ENCODE measurements at regions not wholly inside any gene's neighbourhood (a gene's known extent, or its start where the extent isn't known, plus 50 kb on each side); places are given as distances from the start of the nearest gene placed in this dataset.

DNA sequence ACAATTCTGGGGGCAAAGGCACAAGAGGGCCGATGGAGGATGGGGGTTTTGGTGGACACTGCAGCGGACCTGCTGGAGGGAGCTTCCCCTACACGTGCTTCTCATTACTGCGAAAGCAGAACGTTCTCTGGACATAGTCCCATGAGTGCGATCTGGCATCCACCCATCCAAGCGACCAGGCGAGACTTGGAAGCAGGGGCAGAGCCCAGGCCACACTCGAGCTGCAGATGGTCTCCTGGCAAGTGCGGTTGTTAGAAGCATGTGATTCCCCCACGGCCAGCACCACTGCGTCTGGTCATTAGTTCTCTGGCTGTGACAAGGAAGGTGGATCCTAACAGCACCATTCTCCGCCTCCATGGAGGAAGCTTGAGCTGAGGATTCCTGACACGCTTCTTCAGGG, 118.4 kb upstream of the TCERG1L start:
- no peak for DNase-seq (ENCODE audit: low read depth)
- H3K4me3 ChIP-seq (ENCODE audit: low read depth, low read length), result no peak overlapping the region
- TF ChIP-seq, protein P1, sequence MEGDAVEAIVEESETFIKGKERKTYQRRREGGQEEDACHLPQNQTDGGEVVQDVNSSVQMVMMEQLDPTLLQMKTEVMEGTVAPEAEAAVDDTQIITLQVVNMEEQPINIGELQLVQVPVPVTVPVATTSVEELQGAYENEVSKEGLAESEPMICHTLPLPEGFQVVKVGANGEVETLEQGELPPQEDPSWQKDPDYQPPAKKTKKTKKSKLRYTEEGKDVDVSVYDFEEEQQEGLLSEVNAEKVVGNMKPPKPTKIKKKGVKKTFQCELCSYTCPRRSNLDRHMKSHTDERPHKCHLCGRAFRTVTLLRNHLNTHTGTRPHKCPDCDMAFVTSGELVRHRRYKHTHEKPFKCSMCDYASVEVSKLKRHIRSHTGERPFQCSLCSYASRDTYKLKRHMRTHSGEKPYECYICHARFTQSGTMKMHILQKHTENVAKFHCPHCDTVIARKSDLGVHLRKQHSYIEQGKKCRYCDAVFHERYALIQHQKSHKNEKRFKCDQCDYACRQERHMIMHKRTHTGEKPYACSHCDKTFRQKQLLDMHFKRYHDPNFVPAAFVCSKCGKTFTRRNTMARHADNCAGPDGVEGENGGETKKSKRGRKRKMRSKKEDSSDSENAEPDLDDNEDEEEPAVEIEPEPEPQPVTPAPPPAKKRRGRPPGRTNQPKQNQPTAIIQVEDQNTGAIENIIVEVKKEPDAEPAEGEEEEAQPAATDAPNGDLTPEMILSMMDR (IDR thresholded peaks at IDR 0.05; ENCODE audit: insufficient read depth, low read depth, low read length), result no peak

DNA sequence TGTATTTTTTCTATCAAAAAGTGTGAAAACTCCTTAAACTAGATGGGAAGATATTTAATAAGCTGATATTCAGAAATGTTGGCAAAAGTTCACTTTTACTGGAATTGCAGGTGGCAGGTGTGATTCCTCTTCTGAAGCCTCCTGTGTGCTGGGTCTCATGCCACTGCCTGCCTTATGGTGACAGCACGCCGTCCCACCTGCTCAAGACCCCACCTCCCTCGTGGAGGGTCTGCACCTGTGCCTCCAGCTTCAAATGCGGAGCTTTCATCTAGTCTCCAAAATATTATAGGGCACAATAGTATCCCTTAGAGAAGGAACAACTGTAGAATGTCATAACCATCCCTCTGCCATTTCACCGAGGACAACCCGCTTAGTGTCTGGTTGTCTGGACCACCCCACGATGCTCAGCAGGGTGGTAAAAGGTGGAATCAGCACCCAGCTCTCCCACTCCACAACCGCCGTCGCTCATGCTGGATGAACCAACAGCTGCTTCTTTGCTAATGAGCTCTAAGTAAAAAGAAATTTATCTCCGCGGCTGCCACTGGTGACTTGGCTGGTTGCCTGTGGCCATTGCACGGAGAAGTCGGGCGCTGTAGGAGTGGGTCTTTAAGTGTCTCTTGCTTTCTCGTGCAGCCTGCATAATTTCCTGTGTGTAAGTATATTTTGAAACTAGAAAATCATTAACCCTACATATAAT, 119.3 kb upstream of the TCERG1L start:
- no peak for DNase-seq (ENCODE audit: low read depth)
- TF ChIP-seq, protein P1 (IDR thresholded peaks at IDR 0.05; ENCODE audit: insufficient read depth, low read depth, low read length), result no peak
- H3K4me3 ChIP-seq (ENCODE audit: low read depth, low read length), result no peak overlapping the region

DNA sequence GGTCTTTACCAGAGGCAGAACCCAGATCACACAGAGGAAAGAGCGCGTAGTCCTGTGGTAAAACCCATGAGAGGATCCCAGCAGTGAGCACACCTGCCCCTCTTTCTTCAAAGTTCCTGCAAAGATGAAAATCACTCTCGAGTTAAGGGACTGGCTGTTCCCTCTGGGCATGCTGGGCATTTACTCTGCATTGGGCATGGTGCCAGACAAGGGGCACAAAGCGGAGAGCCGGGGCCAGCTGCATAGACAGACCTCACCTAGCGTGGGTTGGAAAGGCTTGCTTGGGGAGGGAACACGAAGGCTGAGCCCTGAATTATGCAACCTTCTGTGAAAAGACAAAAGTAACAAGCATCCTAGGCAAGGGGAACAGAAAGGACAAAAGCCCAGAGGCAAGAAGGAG, 120.0 kb upstream of the TCERG1L start:
- TF ChIP-seq, protein P1 (IDR thresholded peaks at IDR 0.05; ENCODE audit: insufficient read depth, low read depth, low read length), result no peak
- no peak overlapping the region for H3K4me3 ChIP-seq (ENCODE audit: low read depth, low read length)
- no peak for DNase-seq (ENCODE audit: low read depth)

DNA sequence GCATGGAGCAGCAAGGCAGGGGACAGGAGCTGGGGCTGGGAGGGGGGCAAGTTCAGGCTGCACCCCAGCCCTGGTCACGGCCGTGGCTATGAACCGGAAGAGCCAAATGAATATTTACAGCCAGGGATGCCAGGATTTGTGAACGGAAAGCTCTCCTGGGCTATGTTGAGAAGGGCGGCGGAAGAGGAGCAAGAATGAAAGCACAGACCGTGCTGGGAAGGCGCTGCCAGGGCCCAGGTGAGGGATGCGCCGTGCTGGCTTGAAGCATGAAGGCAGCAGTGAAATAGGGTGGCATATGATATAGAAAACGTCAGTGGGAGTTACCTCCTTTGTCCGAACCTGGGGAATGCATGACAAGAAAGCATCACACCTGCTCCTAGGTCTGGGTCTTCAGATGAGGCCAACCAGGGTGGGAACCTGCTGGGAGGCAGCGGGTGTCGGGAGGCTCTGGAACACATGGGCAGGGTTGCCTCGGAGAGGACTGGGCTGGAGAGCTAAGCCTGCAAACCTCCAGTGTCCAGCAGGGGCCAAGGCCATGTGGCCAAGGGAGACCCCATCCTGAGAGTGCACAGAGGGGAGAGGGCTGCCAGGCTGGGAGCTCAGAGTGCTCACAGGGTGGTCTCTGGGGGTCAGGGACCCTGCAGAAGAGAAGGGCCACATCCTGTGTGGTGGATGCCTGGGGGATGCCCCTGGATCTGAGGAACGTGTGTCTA, 120.6 kb upstream of the TCERG1L start:
- TF ChIP-seq, protein P1 (IDR thresholded peaks at IDR 0.05; ENCODE audit: insufficient read depth, low read depth, low read length), result no peak
- no peak overlapping the region for H3K4me3 ChIP-seq (ENCODE audit: low read depth, low read length)
- DNase-seq (ENCODE audit: low read depth), result no peak

DNA sequence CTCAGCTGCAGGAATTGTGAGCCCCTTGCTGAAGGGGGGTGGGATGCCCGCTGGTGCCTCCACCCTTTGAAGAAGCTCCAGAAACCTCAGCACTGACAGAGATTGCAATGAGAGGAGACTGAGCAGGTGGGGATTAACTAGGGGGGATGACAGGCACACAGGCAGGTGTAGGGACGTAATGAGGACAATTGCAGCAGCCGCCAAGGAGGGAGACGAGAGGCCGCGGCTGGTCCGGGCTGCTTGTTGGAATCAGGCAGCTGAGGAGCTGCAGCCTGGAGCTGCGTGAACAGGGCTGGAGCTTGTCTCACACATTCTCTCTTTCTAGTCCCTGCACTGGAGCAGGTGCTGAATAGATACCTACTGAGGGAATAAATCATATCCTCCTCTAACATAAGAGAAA, 122.0 kb upstream of the TCERG1L start:
- no peak overlapping the region for H3K4me3 ChIP-seq (ENCODE audit: low read depth, low read length)
- TF ChIP-seq, protein P1 (IDR thresholded peaks at IDR 0.05; ENCODE audit: insufficient read depth, low read depth, low read length), result no peak
- DNase-seq (ENCODE audit: low read depth), result no peak

DNA sequence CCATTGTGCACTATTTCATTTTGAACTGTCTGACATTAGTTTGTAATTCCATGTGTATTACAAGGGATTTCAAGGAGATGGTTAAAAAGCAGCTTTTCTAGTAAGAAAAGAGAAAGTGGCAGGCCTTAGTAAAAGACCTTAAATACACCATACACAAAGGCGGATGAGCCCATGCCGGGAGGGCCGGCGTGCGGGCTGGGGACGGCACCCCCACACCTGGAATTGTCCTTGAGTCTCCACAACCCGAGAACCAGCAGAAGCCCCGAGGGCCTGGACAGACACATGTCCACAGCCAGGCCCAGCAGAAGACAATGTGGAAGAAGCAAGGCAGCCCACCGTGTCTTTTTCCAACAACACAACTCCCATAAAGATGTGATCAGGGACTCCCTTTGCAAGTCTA, 123.7 kb upstream of the TCERG1L start:
- H3K4me3 ChIP-seq (ENCODE audit: low read depth, low read length), result no peak overlapping the region
- DNase-seq (ENCODE audit: low read depth), result no peak
- TF ChIP-seq, protein P1 (IDR thresholded peaks at IDR 0.05; ENCODE audit: insufficient read depth, low read depth, low read length), result no peak

All from fibroblast of villous mesenchyme (primary cell).